ENCODE measurements at regions not wholly inside any gene's neighbourhood (a gene's known extent, or its start where the extent isn't known, plus 50 kb on each side); places are given as distances from the start of the nearest gene placed in this dataset.

GRCh38 chr14:65169351-65169750 lies 67.0 kb upstream of the MAX start:
- ATAC-seq, result no peak
- H3K4me3 ChIP-seq, result no peak overlapping the region
- FAIRE-seq, result no peak
- H3K4me1 ChIP-seq, result no peaks in the 10 kb centered on the region
- no peak for TF ChIP-seq CTCF (IDR thresholded peaks at IDR 0.05)
- H3K9me3 ChIP-seq, result no peaks in the 10 kb centered on the region
- intact Hi-C loops (cut with DNase I), result loop anchor here in 2 of 3 donors (5.0 to 10.0 kb wide), 3 partner anchors 653 to 788 kb away; no protein-coding TSS in a partner anchor
- no peaks in the 10 kb centered on the region for H3K36me3 ChIP-seq
- no peak overlapping the region for H3K27ac ChIP-seq
- no peak for DNase-seq
- 78 to 89% methylated on average over 1 of the region's 1 CpG for WGBS, 2 donors
- peaks cover 0 to 3% (median 0%) of the 10 kb centered on the region in 4 donors for H3K27me3 ChIP-seq

- Histone ChIP-seq H3K36me3 (no peaks in the 10 kb centered on the region), H3K27ac (no peak overlapping the region), H3K9me3 (no peaks in the 10 kb centered on the region), H3K27me3 (peaks cover 0 to 3% (median 0%) of the 10 kb centered on the region in 4 donors), H3K4me1 (no peaks in the 10 kb centered on the region), H3K4me3 (no peak overlapping the region)
- intact Hi-C loops (cut with DNase I), result no loop called here
- FAIRE-seq (no peak), ATAC-seq (peak in 1 of 4 donors; percentile 15), DNase-seq (no peak)
- TF ChIP-seq CTCF (IDR thresholded peaks at IDR 0.05), result no peak
- 57 to 67% methylated on average over 7 of the region's 7 CpGs for WGBS, 2 donors
Measured at GRCh38 chr14:65170318-65170717, 68.0 kb upstream of the MAX start.

- 6 to 13% methylated on average over 17 of the region's 17 CpGs for WGBS, 2 donors
- H3K4me3 ChIP-seq, result peak overlapping the region in 1 of 4 donors; percentile 31
- peaks cover 0 to 3% (median 0%) of the 10 kb centered on the region in 4 donors for H3K27me3 ChIP-seq
- ATAC-seq (peak; percentile 66 to 80 (median 70)), FAIRE-seq (no peak), DNase-seq (peak in 2 of 6 donors; percentile 25 to 64)
- H3K9me3 ChIP-seq, result no peaks in the 10 kb centered on the region
- H3K27ac ChIP-seq, result no peak overlapping the region
- TF ChIP-seq CTCF (IDR thresholded peaks at IDR 0.05), result no peak
- no peaks in the 10 kb centered on the region for H3K4me1 ChIP-seq
- H3K36me3 ChIP-seq, result no peaks in the 10 kb centered on the region
- intact Hi-C loops (cut with DNase I), result no loop called here
Measured at GRCh38 chr14:65170768-65171507, 68.6 kb upstream of the MAX start.

GRCh38 chr14:65173973-65174693 lies 71.8 kb upstream of the MAX start:
- H3K27ac ChIP-seq, result no peak overlapping the region
- H3K36me3 ChIP-seq, result no peaks in the 10 kb centered on the region
- FAIRE-seq, result no peak
- no peaks in the 10 kb centered on the region for H3K9me3 ChIP-seq
- no peak overlapping the region for H3K4me3 ChIP-seq
- TF ChIP-seq CTCF (IDR thresholded peaks at IDR 0.05), result no peak
- H3K27me3 ChIP-seq, result peaks cover 0 to 3% (median 0%) of the 10 kb centered on the region in 4 donors
- WGBS, 2 donors, result 44 to 56% methylated on average over 13 of the region's 13 CpGs
- ATAC-seq, result no peak
- DNase-seq, result no peak
- no peaks in the 10 kb centered on the region for H3K4me1 ChIP-seq
- intact Hi-C loops (cut with DNase I), result no loop called here

Measured in pancreas (tissue), 10 donors.